BJ (cell line): ENCODE measurements at regions not wholly inside any gene's neighbourhood (a gene's known extent, or its start where the extent isn't known, plus 50 kb on each side); places are given as distances from the start of the nearest gene placed in this dataset.

ENCODE experiments used
- CTCF ChIA-PET: fragments of 350-600 bp; formaldehyde crosslinking; extraction: SDS; loops from one replicate; lab custom pipeline; 2021; ENCODE audit warnings: antibody characterized with exemption, inconsistent platforms; lab: Yijun Ruan, JAX
- POLR2A ChIA-PET: fragments of 300-600 bp; sonication (Branson Sonifier 250); formaldehyde crosslinking; extraction: SDS; loops from one replicate; lab custom pipeline; 2021; ENCODE audit warnings: antibody characterized with exemption; lab: Charles Lee
- DNase-seq: peaks from one replicate; pipeline ENCODE4 v3.0.0-alpha.2; 2011; ENCODE audit warnings: low read depth
- H3K27me3 ChIP-seq: 2 replicates; pipeline ENCODE4 v1.6.0; 2011; ENCODE audit warnings: low read length; ENCODE audit not compliant: control insufficient read depth, insufficient read depth
- H3K36me3 ChIP-seq: 2 replicates; pipeline ENCODE4 v1.5.1; 2011; ENCODE audit warnings: low read length; ENCODE audit not compliant: control insufficient read depth, insufficient read depth
- H3K4me3 ChIP-seq: 2 replicates; pipeline ENCODE4 v1.5.1; 2011; ENCODE audit warnings: low read depth, mild to moderate bottlenecking, control low read depth, low read length
- CTCF ChIP-seq: IDR thresholded peaks from 2 replicates; pipeline ENCODE4 v1.5.1; 2011; ENCODE audit warnings: low read depth, mild to moderate bottlenecking, control low read depth, inconsistent platforms, low read length, moderate library complexity; ENCODE audit not compliant: insufficient read depth

GRCh38 chr12:82097438-82097837, 260.7 kb downstream of the CCDC59 start:
- no peak for DNase-seq
- no peaks in the 10 kb centered on the region for H3K27me3 ChIP-seq
- ChIA-PET CTCF (no interaction called here), POLR2A (no interaction called here)
- H3K4me3 ChIP-seq = no peak overlapping the region
- no peaks in the 10 kb centered on the region for H3K36me3 ChIP-seq
- no peak for TF ChIP-seq CTCF

- Histone ChIP-seq H3K36me3 (no peaks in the 10 kb centered on the region), H3K4me3 (no peak overlapping the region), H3K27me3 (no peaks in the 10 kb centered on the region)
- ChIA-PET CTCF (no interaction called here), POLR2A (no interaction called here)
- no peak for TF ChIP-seq CTCF
- no peak for DNase-seq
Measured at GRCh38 chr12:82090165-82090564, 268.0 kb downstream of the CCDC59 start.

GRCh38 chr12:82089369-82090121, 268.6 kb downstream of the CCDC59 start:
- DNase-seq = no peak
- ChIA-PET CTCF (no interaction called here), POLR2A (no interaction called here)
- Histone ChIP-seq H3K36me3 (no peaks in the 10 kb centered on the region), H3K4me3 (no peak overlapping the region), H3K27me3 (no peaks in the 10 kb centered on the region)
- TF ChIP-seq CTCF = no peak

- no peak for TF ChIP-seq CTCF
- Histone ChIP-seq H3K4me3 (no peak overlapping the region), H3K36me3 (no peaks in the 10 kb centered on the region), H3K27me3 (no peaks in the 10 kb centered on the region)
- ChIA-PET CTCF (no interaction called here), POLR2A (no interaction called here)
- no peak for DNase-seq
Measured at GRCh38 chr12:82082501-82082900, 275.7 kb downstream of the CCDC59 start.

GRCh38 chr12:82069931-82070514, 288.2 kb downstream of the CCDC59 start:
- Histone ChIP-seq H3K27me3 (no peaks in the 10 kb centered on the region), H3K36me3 (no peaks in the 10 kb centered on the region), H3K4me3 (no peak overlapping the region)
- no peak for DNase-seq
- TF ChIP-seq CTCF = no peak
- ChIA-PET POLR2A (no interaction called here), CTCF (no interaction called here)
